ENCODE measurements at regions not wholly inside any gene's neighbourhood (a gene's known extent, or its start where the extent isn't known, plus 50 kb on each side); places are given as distances from the start of the nearest gene placed in this dataset.

- TF ChIP-seq EZH2phosphoT487 (IDR thresholded peaks at IDR 0.05; ENCODE audit: insufficient read depth, low read depth), result no peak
- TF ChIP-seq EZH2 (IDR thresholded peaks at IDR 0.05; ENCODE audit: insufficient read depth, poor library complexity, severe bottlenecking), result no peak
Observed at GRCh38 chr6:78670156-78670555, 197.2 kb upstream of the IRAK1BP1 start.
